ENCODE measurements at regions not wholly inside any gene's neighbourhood (a gene's known extent, or its start where the extent isn't known, plus 50 kb on each side); places are given as distances from the start of the nearest gene placed in this dataset.

- TF ChIP-seq KLF10 (tag by site-specific recombination; IDR thresholded peaks at IDR 0.05) (no peak), ZNF423 (tag by site-specific recombination; IDR thresholded peaks at IDR 0.05) (no peak), KLF16 (tag by site-specific recombination; IDR thresholded peaks at IDR 0.05) (no peak), CTCF (tag by site-specific recombination; IDR thresholded peaks at IDR 0.05) (no peak)
These were observed 1402.4 kb downstream of the FAM133A start for GRCh38 chrX:95076449-95076848.

All from HEK293 (cell line).